C4-2B (cell line): ENCODE measurements at regions not wholly inside any gene's neighbourhood (a gene's known extent, or its start where the extent isn't known, plus 50 kb on each side); places are given as distances from the start of the nearest gene placed in this dataset.

ENCODE experiments used
- CTCF ChIP-seq: fragments of 450-650 bp; conservative IDR thresholded peaks from 2 replicates; pipeline ENCODE4 v1.5.1; 2017; ENCODE audit warnings: mild to moderate bottlenecking
- ZFX ChIP-seq: fragments of 450-650 bp; IDR thresholded peaks from 2 replicates; pipeline ENCODE4 v1.6.1; 2017

- TF ChIP-seq CTCF (no peak), ZFX (no peak)
Measured at GRCh38 chr5:166992108-166992507, 1299.3 kb upstream of the WWC1 start.
